COLO829 (cell line): ENCODE measurements at regions not wholly inside any gene's neighbourhood (a gene's known extent, or its start where the extent isn't known, plus 50 kb on each side); places are given as distances from the start of the nearest gene placed in this dataset.

Experiments
- DNase-seq: peaks from one replicate; pipeline ENCODE4 v3.0.0; 2012; ENCODE audit warnings: low spot score

- no peak for DNase-seq
Observed at GRCh38 chr2:39537150-39537549, 100.1 kb upstream of the MAP4K3 start.

DNA sequence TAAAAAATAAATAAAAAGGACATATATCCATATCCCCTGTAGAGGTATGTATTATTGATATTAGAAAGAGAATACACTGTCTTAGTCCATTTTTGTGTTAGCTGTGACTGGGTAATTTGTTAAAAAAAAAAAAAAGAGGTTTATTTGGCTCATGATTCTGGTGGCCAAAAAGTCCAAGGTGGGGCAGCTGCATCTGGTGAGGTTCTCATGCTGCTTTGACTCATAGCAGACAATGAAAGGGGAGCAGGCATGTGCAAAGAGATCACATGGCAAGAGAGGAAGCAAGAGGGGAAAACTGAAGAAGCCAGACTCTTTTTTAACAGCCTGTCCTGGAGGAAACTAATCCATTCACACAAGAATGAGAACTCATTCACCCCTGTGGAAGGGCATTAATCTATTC is 101.6 kb upstream of the MAP4K3 start:
- no peak for DNase-seq

DNA sequence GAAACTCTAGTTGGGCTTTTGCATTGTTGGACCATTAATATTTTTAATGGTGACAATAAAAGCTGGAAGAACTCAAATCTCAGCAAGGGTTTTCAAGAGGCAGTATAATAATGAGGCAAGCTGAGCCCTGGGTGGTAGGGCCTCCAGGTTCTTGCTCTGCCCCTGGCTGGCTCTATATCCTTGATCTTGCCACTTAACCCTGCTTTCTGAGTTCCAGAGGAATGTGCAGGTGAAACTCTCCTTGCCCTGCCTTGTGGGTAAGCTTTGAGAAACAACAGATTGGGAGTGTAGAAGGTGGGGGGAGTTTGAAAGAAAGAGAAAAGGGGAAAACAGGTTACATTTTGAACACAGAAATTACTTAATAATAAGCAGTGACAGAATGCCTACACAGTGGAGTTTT is 103.3 kb upstream of the MAP4K3 start:
- no peak for DNase-seq

DNA sequence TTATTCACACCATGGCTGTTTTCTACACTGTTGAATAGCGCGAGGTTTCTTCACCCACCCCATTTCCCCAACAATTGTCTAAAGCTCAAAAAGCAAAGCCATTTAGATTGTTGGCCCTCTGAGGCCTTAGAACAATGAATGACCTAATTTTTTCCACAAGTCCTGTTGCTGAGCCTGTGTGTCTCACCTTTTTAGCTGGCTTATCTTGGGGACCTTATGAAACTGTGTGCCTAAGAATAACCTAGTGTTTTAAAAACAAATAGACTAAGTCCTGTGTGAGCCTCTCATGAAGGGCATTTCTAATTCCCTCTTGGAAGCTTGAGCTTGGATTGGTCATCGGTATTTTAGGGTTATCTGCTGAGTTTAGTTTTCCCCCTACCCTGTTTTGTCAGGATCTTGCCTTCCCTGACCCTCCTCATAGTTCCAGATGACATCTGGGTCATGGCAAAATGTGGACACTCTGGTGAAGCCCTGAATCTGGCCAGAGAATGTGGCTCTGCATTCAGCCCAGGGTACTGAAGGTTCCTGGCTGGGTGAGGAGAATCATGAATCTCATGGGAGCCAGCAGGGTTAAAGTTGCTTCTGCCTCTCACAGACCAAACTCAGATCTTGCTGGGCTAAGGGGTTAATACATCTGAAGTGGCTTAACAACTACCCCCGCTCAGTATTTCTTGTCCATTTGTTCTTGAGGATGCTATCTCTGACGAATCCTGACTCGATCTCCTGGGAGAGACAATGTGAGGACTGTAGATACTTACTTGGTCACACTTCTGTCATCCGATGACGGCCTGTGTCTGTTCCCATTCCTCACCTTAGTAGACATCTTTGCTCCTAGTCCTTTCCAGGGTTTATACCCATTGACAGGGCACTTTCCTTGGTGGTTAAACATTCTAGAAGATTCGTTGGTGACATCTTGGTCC is 104.2 kb upstream of the MAP4K3 start:
- DNase-seq: no peak

DNA sequence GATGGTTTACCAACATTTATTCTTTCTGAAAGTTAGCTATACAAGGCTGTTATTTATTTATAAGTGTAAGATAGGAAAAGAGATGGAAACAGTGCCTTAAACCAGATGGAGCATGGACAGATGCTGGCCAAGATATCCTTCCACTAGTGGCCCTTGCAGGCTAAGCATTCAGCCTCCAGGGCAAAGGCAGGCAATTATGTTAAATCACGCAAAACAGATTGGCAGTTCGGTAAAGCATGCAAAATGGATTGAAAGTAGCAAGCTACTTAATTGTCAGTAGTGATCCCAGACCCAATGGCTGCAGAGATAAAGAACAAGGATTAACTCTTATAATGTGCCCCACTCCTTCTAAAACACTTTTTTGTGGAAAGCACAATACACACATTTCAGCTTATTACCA is 105.4 kb upstream of the MAP4K3 start:
- DNase-seq: no peak

GRCh38 chr2:39545957-39546356 is 108.9 kb upstream of the MAP4K3 start:
- DNase-seq: no peak

GRCh38 chr2:39546409-39546808 is 109.3 kb upstream of the MAP4K3 start:
- DNase-seq: no peak

DNA sequence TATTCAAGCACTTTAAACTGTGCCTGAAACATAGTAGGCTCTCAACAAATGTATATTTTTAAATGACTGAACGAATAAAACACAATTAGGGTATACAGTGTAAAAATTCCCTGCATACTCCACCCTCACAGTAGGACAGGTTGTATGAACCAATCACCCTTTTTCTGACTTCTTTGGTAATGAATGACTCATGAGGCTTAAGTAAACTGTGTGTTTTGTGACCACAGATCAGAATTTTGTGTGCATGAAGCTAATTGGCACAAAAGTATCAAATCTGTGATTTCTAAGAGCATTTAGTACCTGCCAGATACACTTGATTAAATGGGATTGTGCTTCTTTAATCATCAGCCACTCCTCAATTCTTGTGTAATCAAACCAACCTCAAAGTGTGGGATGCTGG is 109.9 kb upstream of the MAP4K3 start:
- DNase-seq: no peak

DNA sequence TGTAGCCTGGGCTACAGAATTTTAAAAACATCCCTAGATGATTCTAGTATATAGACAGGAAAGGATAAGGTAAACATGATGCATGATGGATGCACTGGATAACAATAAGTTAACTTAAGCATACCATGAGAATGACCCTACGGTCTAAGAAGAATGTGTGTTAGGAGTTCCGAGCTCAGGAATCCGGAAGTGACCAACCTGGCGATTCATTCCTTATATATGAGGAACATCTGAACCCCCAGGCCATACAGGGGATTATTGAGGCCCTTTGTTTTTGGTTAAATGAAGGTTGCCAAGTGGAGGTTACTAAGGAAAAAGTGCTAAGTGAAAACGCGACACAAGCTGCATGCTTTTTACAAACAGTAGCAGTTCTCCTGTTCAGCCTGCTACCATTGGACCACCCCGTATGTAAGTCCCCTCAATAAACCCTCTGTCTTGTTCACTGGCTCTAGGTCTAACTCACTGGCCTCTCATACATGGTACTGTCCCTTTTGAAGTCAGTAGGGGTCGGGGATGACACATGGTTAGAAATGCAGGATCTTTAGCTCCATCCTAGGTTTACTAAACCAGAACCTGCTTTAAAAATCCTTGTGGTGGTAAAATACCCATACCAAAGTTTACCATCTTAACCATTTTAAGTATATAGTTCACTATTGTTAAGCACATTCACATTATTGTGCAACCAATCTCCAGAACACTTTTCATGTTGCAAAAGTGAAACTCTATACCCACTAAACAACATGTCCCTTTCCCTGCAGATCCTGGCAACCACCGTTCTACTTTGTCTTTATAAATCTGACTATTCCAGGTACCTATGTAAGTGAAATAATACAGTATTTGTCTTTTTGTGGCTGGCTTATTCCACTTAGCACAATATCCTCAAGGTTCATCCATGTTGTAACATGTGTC is 111.0 kb upstream of the MAP4K3 start:
- no peak for DNase-seq

GRCh38 chr2:39549000-39549399 is 111.9 kb upstream of the MAP4K3 start:
- no peak for DNase-seq

DNA sequence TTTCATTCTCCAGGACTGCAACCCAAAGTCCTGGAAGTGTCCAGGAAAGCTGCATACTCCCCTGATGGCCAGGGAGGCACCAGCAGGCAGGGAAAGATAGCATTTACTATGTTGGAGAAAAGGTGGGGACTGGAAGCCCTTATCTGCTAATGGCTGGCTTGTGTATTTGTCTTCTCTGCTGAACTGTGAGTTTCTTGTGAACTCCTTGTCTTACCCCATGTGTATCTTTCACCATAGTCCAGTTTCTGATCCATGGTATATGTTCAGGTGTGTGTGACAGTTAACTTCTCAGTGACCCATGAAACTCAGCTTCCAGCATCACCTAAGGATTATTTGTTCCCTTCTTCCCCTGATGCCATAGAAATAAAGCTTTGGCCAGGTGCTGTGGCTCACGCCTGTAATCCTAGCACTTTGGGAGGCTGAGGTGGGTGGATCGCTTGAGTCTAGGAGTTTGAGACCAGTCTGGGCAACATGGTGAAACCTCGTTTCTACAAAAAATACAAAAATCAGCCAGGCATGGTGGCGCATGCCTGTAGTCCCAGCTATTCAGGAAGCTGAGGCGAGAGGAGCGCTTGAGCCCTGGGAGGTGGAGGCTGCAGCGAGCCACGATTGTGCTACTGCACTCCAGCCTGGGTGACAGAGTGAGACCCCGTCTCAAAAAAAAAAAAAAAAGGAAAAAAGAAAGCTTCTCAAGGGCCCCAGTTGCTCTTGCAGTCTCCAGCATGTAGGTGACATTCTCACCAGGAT is 112.8 kb upstream of the MAP4K3 start:
- DNase-seq: no peak

GRCh38 chr2:39550701-39551285 is 113.7 kb upstream of the MAP4K3 start:
- no peak for DNase-seq

DNA sequence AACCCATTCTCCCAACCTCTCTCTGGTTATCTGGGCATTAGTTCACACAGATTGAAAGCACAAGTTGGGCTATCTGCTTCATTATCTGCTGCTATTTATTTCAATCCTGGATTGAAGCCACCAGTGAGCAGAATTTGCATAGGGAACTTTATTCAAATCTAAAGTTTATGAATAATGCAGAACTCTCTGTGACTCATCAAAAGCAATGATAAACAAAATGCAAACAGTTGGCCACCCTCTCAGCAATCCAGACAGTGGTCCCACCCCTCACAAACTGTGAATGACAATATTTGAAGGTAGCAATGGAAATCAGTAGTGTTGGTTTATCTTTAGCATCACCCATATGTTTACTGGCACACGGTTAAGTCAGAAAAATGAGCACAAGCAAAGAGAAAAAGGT is 106.8 kb upstream of the TMEM178A start:
- DNase-seq: no peak

DNA sequence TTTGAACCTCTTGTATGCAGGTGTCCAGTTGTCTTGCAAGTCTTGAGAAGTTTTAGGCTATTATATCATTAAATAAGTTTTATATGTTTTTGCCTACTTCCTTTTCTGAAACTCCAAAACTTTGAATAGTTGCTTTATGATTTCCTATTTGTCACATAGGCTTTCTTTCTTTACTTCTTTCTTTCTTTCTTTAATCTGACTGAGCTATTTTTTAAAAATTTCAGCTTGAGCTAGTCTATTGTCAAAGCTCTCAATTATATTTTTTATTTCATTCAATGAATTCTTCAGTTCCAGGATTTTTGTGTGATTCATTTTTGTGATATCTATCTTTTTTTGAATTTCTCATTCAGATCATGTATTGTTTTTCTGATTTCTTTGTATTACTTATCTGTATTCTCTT is 102.1 kb upstream of the TMEM178A start:
- DNase-seq: no peak

- no peak for DNase-seq
Observed at GRCh38 chr2:39567507-39567906, 98.2 kb upstream of the TMEM178A start.

- DNase-seq: no peak
Observed at GRCh38 chr2:39568116-39568515, 97.6 kb upstream of the TMEM178A start.

GRCh38 chr2:39568561-39569006 is 97.1 kb upstream of the TMEM178A start:
- DNase-seq: peak; percentile 92

DNA sequence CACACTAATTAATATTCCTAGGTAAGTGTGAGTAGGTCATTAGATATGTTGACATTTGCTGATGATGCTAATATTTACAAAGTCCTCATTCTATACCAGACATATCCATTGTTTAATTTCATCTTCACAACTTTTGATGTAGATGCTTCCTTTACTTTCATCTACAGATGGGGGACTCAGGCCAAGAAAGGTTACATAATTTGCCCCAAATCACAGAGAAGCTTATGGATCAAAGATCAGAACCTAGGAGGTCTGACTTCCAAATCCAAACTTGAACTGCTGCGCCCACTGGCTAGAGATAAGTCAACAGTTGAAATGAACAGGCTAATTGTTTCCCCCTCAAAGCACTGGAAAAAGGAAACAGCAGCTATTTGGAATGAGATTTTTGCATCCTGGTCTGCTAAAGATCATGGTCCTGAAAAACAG is 95.6 kb upstream of the TMEM178A start:
- DNase-seq: no peak

DNA sequence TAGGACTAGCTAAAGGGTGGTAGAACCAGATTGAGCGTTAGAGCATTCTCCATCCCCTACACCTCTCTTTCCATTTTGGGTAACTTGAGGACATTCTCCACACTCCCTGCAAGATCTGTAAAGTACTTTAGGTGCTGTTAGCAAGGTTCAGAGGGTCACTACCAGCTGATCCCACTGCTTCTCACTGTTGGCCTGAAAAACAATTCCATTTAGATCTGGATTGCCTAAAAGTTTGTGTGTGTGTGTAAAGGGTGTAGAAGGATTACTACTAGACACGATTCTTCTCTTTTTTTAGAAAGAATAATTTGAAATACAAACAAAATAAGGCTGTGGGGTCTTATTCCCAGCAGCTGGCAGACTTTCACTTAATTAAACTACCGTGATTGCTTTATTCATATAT is 95.1 kb upstream of the TMEM178A start:
- DNase-seq: no peak

DNA sequence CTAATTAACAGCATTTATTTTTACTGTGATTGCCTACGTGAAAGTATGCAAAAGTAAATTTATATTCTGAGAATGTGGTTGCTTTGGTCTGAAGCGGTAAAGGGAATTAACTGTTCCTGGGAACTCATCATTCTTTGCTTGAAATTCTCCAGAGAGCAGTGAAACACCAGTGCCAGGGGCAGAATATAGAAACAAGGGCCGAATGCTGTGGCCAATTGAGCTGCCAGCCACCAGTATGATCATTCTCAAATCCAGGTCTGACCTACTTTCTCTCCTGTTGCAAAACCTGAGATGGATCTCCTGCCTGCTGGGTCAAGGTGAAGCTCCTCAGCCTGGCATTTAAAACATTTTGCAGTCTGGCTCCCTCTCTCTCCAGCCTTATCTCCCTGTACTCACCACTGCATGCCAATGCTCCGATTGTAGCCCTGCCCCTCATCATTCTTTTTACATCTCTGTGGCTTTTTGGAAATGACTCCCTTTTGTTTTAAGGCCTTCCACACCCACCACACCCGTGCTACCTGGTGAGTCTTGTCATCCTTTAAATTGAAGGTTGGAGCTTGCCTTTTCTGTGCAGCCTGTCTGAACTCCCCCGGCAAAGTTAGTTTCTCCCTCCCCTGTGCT is 94.5 kb upstream of the TMEM178A start:
- DNase-seq: no peak

- DNase-seq: no peak
Observed at GRCh38 chr2:39573276-39573675, 92.4 kb upstream of the TMEM178A start.
